ENCODE measurements at regions not wholly inside any gene's neighbourhood (a gene's known extent, or its start where the extent isn't known, plus 50 kb on each side); places are given as distances from the start of the nearest gene placed in this dataset.
A peak's percentile ranks its signal among the peaks of the same experiment; 100 is the strongest.
"Not testable (repeated sequence)": the region's sequence is repeated elsewhere in the genome, so short reads cannot be mapped to it uniquely, and the experiment has no call there.

DNA sequence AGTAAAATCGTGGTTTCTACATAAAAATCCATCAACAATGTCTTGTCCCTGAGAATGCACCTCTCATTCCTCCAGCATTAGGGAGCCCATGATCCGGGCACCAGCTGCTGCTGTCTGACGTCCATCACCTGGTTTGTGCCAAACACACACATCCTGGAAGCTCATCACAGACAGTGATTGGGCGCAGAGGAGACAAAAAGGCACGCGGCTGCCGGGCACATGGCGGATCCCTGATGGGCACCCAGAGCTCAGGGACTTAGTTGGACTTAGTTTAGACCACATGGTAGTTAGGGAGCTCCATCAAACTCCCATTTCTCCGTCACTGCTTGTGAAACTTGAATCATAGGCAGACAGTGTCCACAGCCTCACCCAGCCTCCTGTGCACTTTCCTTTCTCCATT is 1059.3 kb downstream of the TMEM121 start:
- H3K4me3 Mint-ChIP-seq (ENCODE audit: unreplicated experiment), result no peak overlapping the region
- H3K27me3 Mint-ChIP-seq (ENCODE audit: low read depth), result no peaks in the 10 kb centered on the region
- H3K9me3 Mint-ChIP-seq (ENCODE audit: low read depth), result peaks cover 70% of the 10 kb centered on the region
- H3K4me1 Mint-ChIP-seq (ENCODE audit: low read depth), result no peaks in the 10 kb centered on the region
- no peak for DNase-seq (ENCODE audit: low spot score)
- H3K36me3 Mint-ChIP-seq (ENCODE audit: low read depth), result no peaks in the 10 kb centered on the region
- TF ChIP-seq, protein P1, sequence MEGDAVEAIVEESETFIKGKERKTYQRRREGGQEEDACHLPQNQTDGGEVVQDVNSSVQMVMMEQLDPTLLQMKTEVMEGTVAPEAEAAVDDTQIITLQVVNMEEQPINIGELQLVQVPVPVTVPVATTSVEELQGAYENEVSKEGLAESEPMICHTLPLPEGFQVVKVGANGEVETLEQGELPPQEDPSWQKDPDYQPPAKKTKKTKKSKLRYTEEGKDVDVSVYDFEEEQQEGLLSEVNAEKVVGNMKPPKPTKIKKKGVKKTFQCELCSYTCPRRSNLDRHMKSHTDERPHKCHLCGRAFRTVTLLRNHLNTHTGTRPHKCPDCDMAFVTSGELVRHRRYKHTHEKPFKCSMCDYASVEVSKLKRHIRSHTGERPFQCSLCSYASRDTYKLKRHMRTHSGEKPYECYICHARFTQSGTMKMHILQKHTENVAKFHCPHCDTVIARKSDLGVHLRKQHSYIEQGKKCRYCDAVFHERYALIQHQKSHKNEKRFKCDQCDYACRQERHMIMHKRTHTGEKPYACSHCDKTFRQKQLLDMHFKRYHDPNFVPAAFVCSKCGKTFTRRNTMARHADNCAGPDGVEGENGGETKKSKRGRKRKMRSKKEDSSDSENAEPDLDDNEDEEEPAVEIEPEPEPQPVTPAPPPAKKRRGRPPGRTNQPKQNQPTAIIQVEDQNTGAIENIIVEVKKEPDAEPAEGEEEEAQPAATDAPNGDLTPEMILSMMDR (IDR thresholded peaks at IDR 0.05), result no peak
- no peak overlapping the region for H3K27ac Mint-ChIP-seq (ENCODE audit: unreplicated experiment)

GRCh38 chr14:106586098-106586704 is 1059.8 kb downstream of the TMEM121 start:
- no peaks in the 10 kb centered on the region for H3K4me1 Mint-ChIP-seq (ENCODE audit: low read depth)
- no peak overlapping the region for H3K4me3 Mint-ChIP-seq (ENCODE audit: unreplicated experiment)
- DNase-seq (ENCODE audit: low spot score), result no peak
- TF ChIP-seq, protein P1 (IDR thresholded peaks at IDR 0.05), result peak; percentile 17
- H3K9me3 Mint-ChIP-seq (ENCODE audit: low read depth), result peaks cover 72% of the 10 kb centered on the region
- no peak overlapping the region for H3K27ac Mint-ChIP-seq (ENCODE audit: unreplicated experiment)
- H3K27me3 Mint-ChIP-seq (ENCODE audit: low read depth), result no peaks in the 10 kb centered on the region
- H3K36me3 Mint-ChIP-seq (ENCODE audit: low read depth), result no peaks in the 10 kb centered on the region

GRCh38 chr14:106591539-106591938 is 1065.2 kb downstream of the TMEM121 start:
- H3K27ac Mint-ChIP-seq (ENCODE audit: unreplicated experiment); H3K36me3 Mint-ChIP-seq (ENCODE audit: low read depth); H3K27me3 Mint-ChIP-seq (ENCODE audit: low read depth); H3K4me3 Mint-ChIP-seq (ENCODE audit: unreplicated experiment); DNase-seq (ENCODE audit: low spot score); H3K4me1 Mint-ChIP-seq (ENCODE audit: low read depth): not testable (repeated sequence)
- H3K9me3 Mint-ChIP-seq (ENCODE audit: low read depth), result peaks cover 52% of the 10 kb centered on the region

DNA sequence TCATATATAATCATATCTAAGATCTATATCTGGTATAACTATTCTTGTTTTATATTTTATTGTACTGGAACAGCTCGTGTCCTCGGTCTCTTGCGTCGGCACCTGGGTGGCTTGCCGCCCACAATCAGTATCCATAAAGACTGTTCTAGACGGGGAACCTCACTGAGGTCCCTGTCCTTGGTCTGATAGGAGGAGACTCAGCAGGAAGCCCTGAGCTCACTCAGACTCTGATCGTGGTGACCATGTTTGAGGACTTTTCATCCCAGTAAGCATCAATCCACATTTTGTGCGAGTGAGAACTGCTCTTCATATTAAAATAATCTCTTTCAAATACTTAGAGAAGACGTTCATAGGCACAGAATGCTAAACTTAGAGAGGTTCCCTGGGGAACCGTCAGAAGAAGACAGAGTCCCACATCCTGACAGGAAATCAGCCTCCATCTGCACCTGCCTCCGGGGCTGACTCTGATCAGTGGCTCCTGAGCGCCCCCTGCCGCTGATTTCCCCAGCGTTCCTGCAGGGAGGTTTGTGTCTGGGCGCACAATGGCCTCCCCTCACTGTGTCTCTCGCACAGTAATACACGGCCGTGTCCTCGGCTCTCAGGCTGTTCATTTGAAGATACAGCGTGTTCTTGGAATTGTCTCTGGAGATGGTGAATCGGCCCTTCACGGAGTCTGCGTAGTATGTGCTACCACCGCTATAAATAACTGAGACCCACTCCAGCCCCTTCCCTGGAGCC is 1065.9 kb downstream of the TMEM121 start:
- H3K27ac Mint-ChIP-seq (ENCODE audit: unreplicated experiment); H3K36me3 Mint-ChIP-seq (ENCODE audit: low read depth); DNase-seq (ENCODE audit: low spot score); H3K27me3 Mint-ChIP-seq (ENCODE audit: low read depth); H3K4me3 Mint-ChIP-seq (ENCODE audit: unreplicated experiment); H3K4me1 Mint-ChIP-seq (ENCODE audit: low read depth): not testable (repeated sequence)
- peaks cover 49% of the 10 kb centered on the region for H3K9me3 Mint-ChIP-seq (ENCODE audit: low read depth)

DNA sequence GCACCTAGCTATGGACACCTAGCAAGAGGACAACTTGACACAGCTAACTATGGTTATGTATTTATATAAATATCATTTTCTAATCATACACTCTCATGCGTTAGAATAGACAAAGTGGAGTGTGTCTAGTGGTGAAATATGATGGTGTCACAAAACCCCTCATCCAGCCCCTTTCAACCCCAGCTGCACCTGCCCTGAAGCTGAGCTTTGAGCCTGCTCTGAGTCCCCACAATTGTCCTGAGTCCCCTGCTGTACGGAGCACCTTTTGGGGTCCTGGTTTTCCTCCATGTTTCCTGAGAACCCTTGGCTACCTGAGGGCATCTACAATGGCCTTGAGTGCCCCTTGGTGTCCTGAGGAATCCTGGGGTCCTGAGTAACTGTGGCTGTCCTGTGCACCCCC is 1072.8 kb downstream of the TMEM121 start:
- Mint-ChIP-seq H3K27ac (ENCODE audit: unreplicated experiment) (no peak overlapping the region), H3K4me3 (ENCODE audit: unreplicated experiment) (no peak overlapping the region), H3K9me3 (ENCODE audit: low read depth) (peaks cover 65% of the 10 kb centered on the region), H3K4me1 (ENCODE audit: low read depth) (no peaks in the 10 kb centered on the region), H3K36me3 (ENCODE audit: low read depth) (no peaks in the 10 kb centered on the region), H3K27me3 (ENCODE audit: low read depth) (no peaks in the 10 kb centered on the region)
- DNase-seq (ENCODE audit: low spot score), result no peak
- TF ChIP-seq, protein P1 (IDR thresholded peaks at IDR 0.05), result no peak

- peaks cover 81% of the 10 kb centered on the region for H3K9me3 Mint-ChIP-seq (ENCODE audit: low read depth)
- TF ChIP-seq, protein P1 (IDR thresholded peaks at IDR 0.05), result no peak
Observed at GRCh38 chr14:106605548-106606448, 1079.4 kb downstream of the TMEM121 start.

More at GRCh38 chr14:106605548-106606448, 1079.4 kb downstream of the TMEM121 start:
- H3K27me3 Mint-ChIP-seq (ENCODE audit: low read depth), result no peaks in the 10 kb centered on the region
- no peaks in the 10 kb centered on the region for H3K36me3 Mint-ChIP-seq (ENCODE audit: low read depth)
- H3K27ac Mint-ChIP-seq (ENCODE audit: unreplicated experiment), result no peak overlapping the region
- no peaks in the 10 kb centered on the region for H3K4me1 Mint-ChIP-seq (ENCODE audit: low read depth)
- H3K4me3 Mint-ChIP-seq (ENCODE audit: unreplicated experiment), result no peak overlapping the region
- DNase-seq (ENCODE audit: low spot score), result no peak

Data from chondrocyte (in vitro differentiated cells).